ENCODE measurements at regions not wholly inside any gene's neighbourhood (a gene's known extent, or its start where the extent isn't known, plus 50 kb on each side); places are given as distances from the start of the nearest gene placed in this dataset.

DNA sequence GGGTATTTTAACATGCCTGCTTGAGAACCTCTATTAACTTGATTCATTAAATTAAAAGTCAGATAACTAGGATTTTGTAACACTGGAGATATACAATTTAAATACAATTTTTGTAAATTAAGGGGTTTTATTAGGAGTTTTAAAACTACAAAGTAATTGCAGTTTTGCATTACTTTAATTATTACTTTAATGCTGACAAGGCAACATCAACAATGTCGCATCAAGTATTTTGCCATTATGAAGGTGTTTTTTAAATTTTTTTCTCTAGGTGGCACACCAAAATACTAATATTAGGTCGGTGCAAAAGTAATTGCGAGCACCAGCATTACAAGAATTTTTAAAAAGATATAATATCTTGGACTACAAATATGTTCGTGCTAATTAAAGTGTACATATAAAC lies 513.4 kb downstream of the ANKRD7 start:
- no peak for ATAC-seq
- TF ChIP-seq, protein P1, sequence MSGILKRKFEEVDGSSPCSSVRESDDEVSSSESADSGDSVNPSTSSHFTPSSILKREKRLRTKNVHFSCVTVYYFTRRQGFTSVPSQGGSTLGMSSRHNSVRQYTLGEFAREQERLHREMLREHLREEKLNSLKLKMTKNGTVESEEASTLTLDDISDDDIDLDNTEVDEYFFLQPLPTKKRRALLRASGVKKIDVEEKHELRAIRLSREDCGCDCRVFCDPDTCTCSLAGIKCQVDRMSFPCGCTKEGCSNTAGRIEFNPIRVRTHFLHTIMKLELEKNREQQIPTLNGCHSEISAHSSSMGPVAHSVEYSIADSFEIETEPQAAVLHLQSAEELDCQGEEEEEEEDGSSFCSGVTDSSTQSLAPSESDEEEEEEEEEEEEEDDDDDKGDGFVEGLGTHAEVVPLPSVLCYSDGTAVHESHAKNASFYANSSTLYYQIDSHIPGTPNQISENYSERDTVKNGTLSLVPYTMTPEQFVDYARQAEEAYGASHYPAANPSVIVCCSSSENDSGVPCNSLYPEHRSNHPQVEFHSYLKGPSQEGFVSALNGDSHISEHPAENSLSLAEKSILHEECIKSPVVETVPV (CRISPR knock-in tag; IDR thresholded peaks at IDR 0.05): no peak
- TF ChIP-seq ZC3H10 (CRISPR knock-in tag; IDR thresholded peaks at IDR 0.05): no peak
- TF ChIP-seq BACH2 (CRISPR knock-in tag; IDR thresholded peaks at IDR 0.05; ENCODE audit: borderline replicate concordance): no peak
- no peak for TF ChIP-seq CSDC2 (CRISPR knock-in tag; IDR thresholded peaks at IDR 0.05)
- no peak for TF ChIP-seq TCF4 (CRISPR knock-in tag; IDR thresholded peaks at IDR 0.05; ENCODE audit: borderline replicate concordance)
- TF ChIP-seq, protein P2, sequence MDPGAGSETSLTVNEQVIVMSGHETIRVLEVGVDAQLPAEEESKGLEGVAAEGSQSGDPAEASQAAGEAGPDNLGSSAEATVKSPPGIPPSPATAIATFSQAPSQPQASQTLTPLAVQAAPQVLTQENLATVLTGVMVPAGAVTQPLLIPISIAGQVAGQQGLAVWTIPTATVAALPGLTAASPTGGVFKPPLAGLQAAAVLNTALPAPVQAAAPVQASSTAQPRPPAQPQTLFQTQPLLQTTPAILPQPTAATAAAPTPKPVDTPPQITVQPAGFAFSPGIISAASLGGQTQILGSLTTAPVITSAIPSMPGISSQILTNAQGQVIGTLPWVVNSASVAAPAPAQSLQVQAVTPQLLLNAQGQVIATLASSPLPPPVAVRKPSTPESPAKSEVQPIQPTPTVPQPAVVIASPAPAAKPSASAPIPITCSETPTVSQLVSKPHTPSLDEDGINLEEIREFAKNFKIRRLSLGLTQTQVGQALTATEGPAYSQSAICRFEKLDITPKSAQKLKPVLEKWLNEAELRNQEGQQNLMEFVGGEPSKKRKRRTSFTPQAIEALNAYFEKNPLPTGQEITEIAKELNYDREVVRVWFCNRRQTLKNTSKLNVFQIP (CRISPR knock-in tag; IDR thresholded peaks at IDR 0.05; ENCODE audit: borderline replicate concordance, low read depth): no peak
- TF ChIP-seq ZNF565 (CRISPR knock-in tag; conservative IDR thresholded peaks at IDR 0.05; ENCODE audit: low read depth): no peak
- no peak for TF ChIP-seq RARB (CRISPR knock-in tag; IDR thresholded peaks at IDR 0.05)
- no peak for TF ChIP-seq TOX (CRISPR knock-in tag; IDR thresholded peaks at IDR 0.05; ENCODE audit: borderline replicate concordance)
- TF ChIP-seq ZNF8 (CRISPR knock-in tag; IDR thresholded peaks at IDR 0.05): no peak
- TF ChIP-seq, protein P3, sequence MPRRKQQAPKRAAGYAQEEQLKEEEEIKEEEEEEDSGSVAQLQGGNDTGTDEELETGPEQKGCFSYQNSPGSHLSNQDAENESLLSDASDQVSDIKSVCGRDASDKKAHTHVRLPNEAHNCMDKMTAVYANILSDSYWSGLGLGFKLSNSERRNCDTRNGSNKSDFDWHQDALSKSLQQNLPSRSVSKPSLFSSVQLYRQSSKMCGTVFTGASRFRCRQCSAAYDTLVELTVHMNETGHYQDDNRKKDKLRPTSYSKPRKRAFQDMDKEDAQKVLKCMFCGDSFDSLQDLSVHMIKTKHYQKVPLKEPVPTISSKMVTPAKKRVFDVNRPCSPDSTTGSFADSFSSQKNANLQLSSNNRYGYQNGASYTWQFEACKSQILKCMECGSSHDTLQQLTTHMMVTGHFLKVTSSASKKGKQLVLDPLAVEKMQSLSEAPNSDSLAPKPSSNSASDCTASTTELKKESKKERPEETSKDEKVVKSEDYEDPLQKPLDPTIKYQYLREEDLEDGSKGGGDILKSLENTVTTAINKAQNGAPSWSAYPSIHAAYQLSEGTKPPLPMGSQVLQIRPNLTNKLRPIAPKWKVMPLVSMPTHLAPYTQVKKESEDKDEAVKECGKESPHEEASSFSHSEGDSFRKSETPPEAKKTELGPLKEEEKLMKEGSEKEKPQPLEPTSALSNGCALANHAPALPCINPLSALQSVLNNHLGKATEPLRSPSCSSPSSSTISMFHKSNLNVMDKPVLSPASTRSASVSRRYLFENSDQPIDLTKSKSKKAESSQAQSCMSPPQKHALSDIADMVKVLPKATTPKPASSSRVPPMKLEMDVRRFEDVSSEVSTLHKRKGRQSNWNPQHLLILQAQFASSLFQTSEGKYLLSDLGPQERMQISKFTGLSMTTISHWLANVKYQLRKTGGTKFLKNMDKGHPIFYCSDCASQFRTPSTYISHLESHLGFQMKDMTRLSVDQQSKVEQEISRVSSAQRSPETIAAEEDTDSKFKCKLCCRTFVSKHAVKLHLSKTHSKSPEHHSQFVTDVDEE (CRISPR knock-in tag; IDR thresholded peaks at IDR 0.05): no peak
- TF ChIP-seq, protein P4, sequence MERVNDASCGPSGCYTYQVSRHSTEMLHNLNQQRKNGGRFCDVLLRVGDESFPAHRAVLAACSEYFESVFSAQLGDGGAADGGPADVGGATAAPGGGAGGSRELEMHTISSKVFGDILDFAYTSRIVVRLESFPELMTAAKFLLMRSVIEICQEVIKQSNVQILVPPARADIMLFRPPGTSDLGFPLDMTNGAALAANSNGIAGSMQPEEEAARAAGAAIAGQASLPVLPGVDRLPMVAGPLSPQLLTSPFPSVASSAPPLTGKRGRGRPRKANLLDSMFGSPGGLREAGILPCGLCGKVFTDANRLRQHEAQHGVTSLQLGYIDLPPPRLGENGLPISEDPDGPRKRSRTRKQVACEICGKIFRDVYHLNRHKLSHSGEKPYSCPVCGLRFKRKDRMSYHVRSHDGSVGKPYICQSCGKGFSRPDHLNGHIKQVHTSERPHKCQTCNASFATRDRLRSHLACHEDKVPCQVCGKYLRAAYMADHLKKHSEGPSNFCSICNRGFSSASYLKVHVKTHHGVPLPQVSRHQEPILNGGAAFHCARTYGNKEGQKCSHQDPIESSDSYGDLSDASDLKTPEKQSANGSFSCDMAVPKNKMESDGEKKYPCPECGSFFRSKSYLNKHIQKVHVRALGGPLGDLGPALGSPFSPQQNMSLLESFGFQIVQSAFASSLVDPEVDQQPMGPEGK (CRISPR knock-in tag; IDR thresholded peaks at IDR 0.05; ENCODE audit: borderline replicate concordance): no peak

DNA sequence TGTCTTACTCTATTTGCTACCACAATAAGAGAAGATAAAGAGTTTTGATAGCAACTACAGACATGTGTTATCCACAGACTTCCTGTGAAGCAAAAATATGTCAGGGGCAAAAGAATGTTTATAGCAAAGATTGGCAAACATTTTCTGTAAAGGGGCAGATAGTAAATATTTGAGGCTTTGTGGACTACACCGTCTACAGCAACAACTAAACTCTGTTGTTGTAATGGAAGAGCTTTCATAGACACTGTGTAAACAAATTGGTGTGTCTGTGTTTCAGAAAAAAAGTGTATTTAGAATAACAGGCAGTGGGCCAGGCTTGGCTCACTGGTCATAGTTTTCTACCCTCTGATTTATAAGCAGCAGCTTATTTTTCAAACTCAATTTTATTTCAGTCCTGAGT lies 521.4 kb downstream of the ANKRD7 start:
- TF ChIP-seq ZNF8 (CRISPR knock-in tag; IDR thresholded peaks at IDR 0.05): no peak
- TF ChIP-seq, protein P2 (CRISPR knock-in tag; IDR thresholded peaks at IDR 0.05; ENCODE audit: borderline replicate concordance, low read depth): no peak
- TF ChIP-seq, protein P4 (CRISPR knock-in tag; IDR thresholded peaks at IDR 0.05; ENCODE audit: borderline replicate concordance): no peak
- TF ChIP-seq, protein P3 (CRISPR knock-in tag; IDR thresholded peaks at IDR 0.05): no peak
- no peak for TF ChIP-seq ESRRG (CRISPR knock-in tag; IDR thresholded peaks at IDR 0.05)
- no peak for TF ChIP-seq RARB (CRISPR knock-in tag; IDR thresholded peaks at IDR 0.05)
- no peak for TF ChIP-seq ZC3H10 (CRISPR knock-in tag; IDR thresholded peaks at IDR 0.05)
- TF ChIP-seq, protein P1 (CRISPR knock-in tag; IDR thresholded peaks at IDR 0.05): no peak
- no peak for TF ChIP-seq ARNTL (CRISPR knock-in tag; IDR thresholded peaks at IDR 0.05; ENCODE audit: borderline replicate concordance, low read depth)
- no peak for TF ChIP-seq BACH2 (CRISPR knock-in tag; IDR thresholded peaks at IDR 0.05; ENCODE audit: borderline replicate concordance)
- no peak for TF ChIP-seq TCF4 (CRISPR knock-in tag; IDR thresholded peaks at IDR 0.05; ENCODE audit: borderline replicate concordance)
- no peak for TF ChIP-seq SNAI2 (CRISPR knock-in tag; IDR thresholded peaks at IDR 0.05)
- TF ChIP-seq ISL1 (CRISPR knock-in tag; IDR thresholded peaks at IDR 0.05): no peak
- no peak for ATAC-seq

Measured in SK-N-SH treated with all-trans-retinoic acid at 6 μM for 48 hours (cell line).